Brain microvascular endothelial cell (primary cell): ENCODE measurements at regions not wholly inside any gene's neighbourhood (a gene's known extent, or its start where the extent isn't known, plus 50 kb on each side); places are given as distances from the start of the nearest gene placed in this dataset.

Experiments
- DNase-seq: peaks from one replicate; pipeline ENCODE4 v3.0.0-alpha.2; 2020
- H3K27ac ChIP-seq: fragments of 250-450 bp; sonication (Bioruptor Pico); 2 replicates; pipeline ENCODE4 v1.5.1; 2020; ENCODE audit warnings: mild to moderate bottlenecking, moderate library complexity
- H3K27me3 ChIP-seq: fragments of 250-450 bp; sonication (Bioruptor Pico); replicated peaks from 2 replicates; pipeline ENCODE4 v1.5.1; 2020; ENCODE audit warnings: mild to moderate bottlenecking
- H3K36me3 ChIP-seq: fragments of 250-450 bp; sonication (Bioruptor Pico); replicated peaks from 2 replicates; pipeline ENCODE4 v1.5.1; 2020; ENCODE audit warnings: mild to moderate bottlenecking
- H3K4me3 ChIP-seq: 2 replicates; pipeline ENCODE4 v1.5.1; 2011; ENCODE audit warnings: low read depth, mild to moderate bottlenecking, control low read depth, low read length, moderate library complexity
- CTCF ChIP-seq: IDR thresholded peaks from 2 replicates; pipeline ENCODE4 v1.5.1; 2011; ENCODE audit warnings: low read depth, mild to moderate bottlenecking, moderate library complexity, low read length, control low read depth, inconsistent platforms; ENCODE audit errors: missing control alignments
- in situ Hi-C: cut with HindIII; loops from 2 replicates; pipeline ENCODE4 v1.10.0; 2017; ENCODE audit warnings: low sequenced_read_pairs, low pct_ligation_motif_present

DNA sequence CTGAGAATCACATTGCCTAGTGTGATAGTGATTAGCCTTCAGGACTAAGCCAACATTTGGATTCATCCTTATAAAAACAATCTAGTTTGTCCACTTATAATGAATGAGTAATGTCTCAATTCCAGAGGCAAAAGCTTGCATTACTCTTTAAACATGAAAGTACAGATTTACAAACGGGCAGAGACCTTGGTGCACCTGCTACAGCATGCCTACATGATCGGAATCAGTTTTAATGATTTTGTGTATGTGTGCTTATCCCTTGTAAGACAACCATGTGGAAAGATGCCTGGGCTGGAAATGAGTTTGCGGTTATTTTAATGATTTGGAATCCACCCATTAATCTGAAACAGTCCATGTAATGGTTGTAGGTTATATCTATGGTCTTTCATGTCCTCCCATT lies 572.7 kb downstream of the KLHL13 start:
- no peak for DNase-seq
- Histone ChIP-seq H3K36me3 (no peaks in the 10 kb centered on the region), H3K27me3 (no peaks in the 10 kb centered on the region), H3K27ac (no peak overlapping the region), H3K4me3 (no peak overlapping the region)
- in situ Hi-C loops, result no loop called here
- TF ChIP-seq CTCF, result no peak

- Histone ChIP-seq H3K36me3 (no peaks in the 10 kb centered on the region), H3K27me3 (no peaks in the 10 kb centered on the region), H3K4me3 (no peak overlapping the region), H3K27ac (no peak overlapping the region)
- in situ Hi-C loops, result no loop called here
- no peak for TF ChIP-seq CTCF
- no peak for DNase-seq
Observed at GRCh38 chrX:117539090-117539418, 577.6 kb downstream of the KLHL13 start.

DNA sequence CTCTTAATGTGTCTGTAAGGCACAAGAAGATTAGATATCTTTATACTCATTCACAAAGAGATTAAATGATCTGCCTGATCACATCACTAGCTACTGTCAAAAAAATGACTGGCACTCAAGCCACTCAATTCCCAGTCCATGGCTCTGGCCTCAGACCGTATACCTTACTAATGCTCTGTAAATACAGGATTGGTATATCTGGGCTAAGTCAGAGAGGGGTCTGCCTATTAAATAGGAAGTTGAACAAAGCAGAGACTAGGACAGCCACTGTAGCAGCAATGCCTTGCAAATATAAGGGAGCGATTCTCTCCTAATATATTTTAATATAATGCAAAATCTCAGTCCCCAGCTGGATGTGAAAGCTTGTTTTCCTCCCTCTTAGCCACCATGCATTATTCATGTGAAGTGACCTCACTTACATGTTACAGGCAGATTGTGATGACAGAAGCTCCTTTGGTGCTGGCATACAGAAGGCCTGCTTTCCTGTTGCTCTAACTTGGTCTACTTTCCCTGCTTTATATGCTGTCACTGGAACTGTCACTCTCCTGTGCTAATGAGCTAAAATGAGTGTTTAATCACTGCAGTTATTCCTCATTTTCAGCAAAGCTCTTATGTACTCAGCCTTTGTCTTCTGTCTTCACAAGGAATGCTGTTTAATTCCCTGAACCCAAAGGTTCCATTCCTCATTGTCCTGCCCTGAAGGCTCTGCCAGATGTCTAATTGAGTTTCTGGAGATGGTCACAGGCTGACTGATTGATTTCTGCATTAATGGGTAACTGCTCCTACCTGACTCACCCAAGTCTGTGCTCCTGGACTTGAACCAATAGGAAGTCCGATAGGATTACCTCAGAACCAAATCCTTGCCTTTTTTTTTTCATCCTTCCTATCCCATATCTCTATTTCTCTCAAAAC lies 578.2 kb downstream of the KLHL13 start:
- in situ Hi-C loops, result no loop called here

GRCh38 chrX:117532339-117532738 lies 584.3 kb downstream of the KLHL13 start:
- no peak for DNase-seq
- TF ChIP-seq CTCF, result no peak
- Histone ChIP-seq H3K36me3 (no peaks in the 10 kb centered on the region), H3K4me3 (no peak overlapping the region), H3K27me3 (no peaks in the 10 kb centered on the region), H3K27ac (no peak overlapping the region)
- in situ Hi-C loops, result no loop called here

More for the DNA sequence above, 578.2 kb downstream of the KLHL13 start:
- Histone ChIP-seq H3K4me3 (no peak overlapping the region), H3K27me3 (no peaks in the 10 kb centered on the region), H3K27ac (no peak overlapping the region), H3K36me3 (no peaks in the 10 kb centered on the region)
- no peak for TF ChIP-seq CTCF
- no peak for DNase-seq

- Histone ChIP-seq H3K27me3 (no peaks in the 10 kb centered on the region), H3K36me3 (no peaks in the 10 kb centered on the region), H3K27ac (no peak overlapping the region), H3K4me3 (no peak overlapping the region)
- TF ChIP-seq CTCF, result no peak
- DNase-seq, result no peak
- in situ Hi-C loops, result no loop called here
Observed at GRCh38 chrX:117522725-117523700, 593.6 kb downstream of the KLHL13 start.
